Esophagus muscularis mucosa (tissue), 4 donors: ENCODE measurements at regions not wholly inside any gene's neighbourhood (a gene's known extent, or its start where the extent isn't known, plus 50 kb on each side); places are given as distances from the start of the nearest gene placed in this dataset.

ENCODE experiments used
- CTCF ChIP-seq, 3 experiments: fragments of 200-600 bp in 2 of 3; fragments of 450-650 bp in 1 of 3; sonication (generic) in 2 of 3; IDR thresholded peaks; one replicate each; pipeline ENCODE4 v1.5.1; 2017 to 2019; ENCODE audit warnings: antibody characterized with exemption in 3 of 3, mild to moderate bottlenecking in 2 of 3, moderate library complexity in 1 of 3
- EP300 ChIP-seq: sonication (generic); formaldehyde crosslinking; IDR thresholded peaks from one replicate; pipeline ENCODE4 v1.6.1; 2017; ENCODE audit warnings: antibody characterized with exemption
- POLR2A ChIP-seq: fragments of 450-650 bp; IDR thresholded peaks from one replicate; pipeline ENCODE4 v1.6.1; 2017; ENCODE audit warnings: antibody characterized with exemption, moderate library complexity, mild to moderate bottlenecking, low read depth
- POLR2AphosphoS5 ChIP-seq, 2 donors: sonication (generic); formaldehyde crosslinking; IDR thresholded peaks; one replicate each; pipeline ENCODE4 v1.6.1; 2017; ENCODE audit warnings: antibody characterized with exemption in 2 of 2

- TF ChIP-seq POLR2AphosphoS5 (IDR thresholded peaks at IDR 0.05) = no peak
- no peak for TF ChIP-seq CTCF (IDR thresholded peaks at IDR 0.05)
- no peak for TF ChIP-seq EP300
- no peak for TF ChIP-seq POLR2A
Measured at GRCh38 chr6:85936916-85937315, 294.2 kb upstream of the SYNCRIP start.
